ENCODE measurements at regions not wholly inside any gene's neighbourhood (a gene's known extent, or its start where the extent isn't known, plus 50 kb on each side); places are given as distances from the start of the nearest gene placed in this dataset.

DNA sequence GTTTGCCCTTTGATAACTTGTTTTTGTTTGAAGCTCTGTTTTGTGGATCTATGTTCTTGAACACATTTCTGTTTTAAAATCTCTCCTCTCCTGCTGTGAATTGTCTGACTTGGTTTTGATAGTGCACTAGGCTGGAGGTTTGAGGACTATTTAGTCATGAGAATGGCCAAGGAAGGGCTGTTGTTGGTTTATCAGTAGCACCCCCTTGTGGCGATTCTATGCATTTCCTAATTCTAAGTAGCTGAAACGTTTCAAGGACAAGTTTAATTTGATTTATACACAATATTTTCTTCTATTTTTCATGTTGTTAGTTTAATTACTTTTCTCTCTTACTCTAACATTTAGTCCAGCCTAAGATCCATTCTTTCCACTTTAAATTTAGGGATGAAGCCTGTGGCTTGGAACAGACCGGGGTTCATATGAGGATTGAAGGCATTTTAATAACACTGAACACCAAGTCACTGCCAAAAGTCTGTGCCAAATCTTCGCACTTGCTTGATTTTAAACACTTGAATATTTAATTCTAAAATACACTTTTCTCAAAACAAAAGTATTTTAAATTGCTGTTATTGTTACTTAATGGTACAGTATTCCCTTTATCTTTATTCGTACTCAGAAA lies 166.0 kb downstream of the SOCS6 start:
- TF ChIP-seq, protein P1, sequence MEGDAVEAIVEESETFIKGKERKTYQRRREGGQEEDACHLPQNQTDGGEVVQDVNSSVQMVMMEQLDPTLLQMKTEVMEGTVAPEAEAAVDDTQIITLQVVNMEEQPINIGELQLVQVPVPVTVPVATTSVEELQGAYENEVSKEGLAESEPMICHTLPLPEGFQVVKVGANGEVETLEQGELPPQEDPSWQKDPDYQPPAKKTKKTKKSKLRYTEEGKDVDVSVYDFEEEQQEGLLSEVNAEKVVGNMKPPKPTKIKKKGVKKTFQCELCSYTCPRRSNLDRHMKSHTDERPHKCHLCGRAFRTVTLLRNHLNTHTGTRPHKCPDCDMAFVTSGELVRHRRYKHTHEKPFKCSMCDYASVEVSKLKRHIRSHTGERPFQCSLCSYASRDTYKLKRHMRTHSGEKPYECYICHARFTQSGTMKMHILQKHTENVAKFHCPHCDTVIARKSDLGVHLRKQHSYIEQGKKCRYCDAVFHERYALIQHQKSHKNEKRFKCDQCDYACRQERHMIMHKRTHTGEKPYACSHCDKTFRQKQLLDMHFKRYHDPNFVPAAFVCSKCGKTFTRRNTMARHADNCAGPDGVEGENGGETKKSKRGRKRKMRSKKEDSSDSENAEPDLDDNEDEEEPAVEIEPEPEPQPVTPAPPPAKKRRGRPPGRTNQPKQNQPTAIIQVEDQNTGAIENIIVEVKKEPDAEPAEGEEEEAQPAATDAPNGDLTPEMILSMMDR (IDR thresholded peaks at IDR 0.05): peak; percentile 60 to 72
- intact Hi-C loops (cut with DNase I; ENCODE audit: low total_unique reads): loop anchor here (5.0 kb wide), 1 partner anchor 263 kb away; no protein-coding TSS in a partner anchor
- Histone ChIP-seq H3K27me3 (peaks cover 0 to 23% of the 10 kb centered on the region in 2 donors), H3K4me1 (peaks cover 0 to 2% (median 0%) of the 10 kb centered on the region in 4 donors), H3K36me3 (no peaks in the 10 kb centered on the region), H3K27ac (no peak overlapping the region), H3K4me3 (no peak overlapping the region), H3K9me3 (no peaks in the 10 kb centered on the region)
- DNase-seq: no peak

DNA sequence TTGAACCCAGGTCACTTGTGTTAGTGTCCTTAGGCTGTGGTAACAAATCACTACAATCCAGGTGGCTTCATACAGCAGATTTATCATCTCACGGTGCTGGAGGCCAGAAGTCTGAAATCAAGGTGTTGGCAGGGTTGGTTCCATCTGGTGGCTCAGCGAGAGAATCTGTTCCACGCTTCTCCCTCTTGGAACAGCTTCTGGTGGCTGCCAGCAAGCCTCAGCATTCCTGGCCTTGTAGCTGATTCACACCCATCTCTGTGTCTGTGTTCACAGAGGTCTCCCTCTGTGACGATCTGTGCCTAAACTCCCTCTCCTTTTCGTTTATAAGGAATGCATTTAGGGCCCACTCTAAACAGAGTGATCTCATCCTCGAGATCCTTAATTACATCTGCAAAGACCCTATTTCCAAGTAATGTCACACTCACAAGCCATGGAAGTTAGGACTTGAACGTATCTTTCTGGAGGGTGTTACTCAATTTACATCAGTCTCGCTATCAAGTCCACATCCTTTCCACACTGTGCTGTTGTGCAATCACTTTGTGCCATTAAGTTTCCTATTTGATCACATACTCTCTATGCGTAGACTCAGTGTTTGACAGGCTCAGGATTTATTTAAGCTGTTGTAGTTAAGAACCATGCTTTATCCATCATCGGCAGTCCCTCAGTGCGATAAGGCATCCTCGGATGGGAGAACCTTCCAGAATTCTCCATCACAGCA lies 164.4 kb downstream of the SOCS6 start:
- H3K9me3 ChIP-seq: no peaks in the 10 kb centered on the region
- TF ChIP-seq, protein P1 (IDR thresholded peaks at IDR 0.05): no peak
- no peak overlapping the region for H3K4me3 ChIP-seq
- no peak for DNase-seq
- peaks cover 0 to 2% (median 0%) of the 10 kb centered on the region in 4 donors for H3K4me1 ChIP-seq
- H3K27ac ChIP-seq: no peak overlapping the region
- no peaks in the 10 kb centered on the region for H3K36me3 ChIP-seq
- intact Hi-C loops (cut with DNase I; ENCODE audit: low total_unique reads): loop anchor here (5.0 kb wide), 1 partner anchor 261 kb away; no protein-coding TSS in a partner anchor
- peaks cover 0 to 14% of the 10 kb centered on the region in 2 donors for H3K27me3 ChIP-seq

DNA sequence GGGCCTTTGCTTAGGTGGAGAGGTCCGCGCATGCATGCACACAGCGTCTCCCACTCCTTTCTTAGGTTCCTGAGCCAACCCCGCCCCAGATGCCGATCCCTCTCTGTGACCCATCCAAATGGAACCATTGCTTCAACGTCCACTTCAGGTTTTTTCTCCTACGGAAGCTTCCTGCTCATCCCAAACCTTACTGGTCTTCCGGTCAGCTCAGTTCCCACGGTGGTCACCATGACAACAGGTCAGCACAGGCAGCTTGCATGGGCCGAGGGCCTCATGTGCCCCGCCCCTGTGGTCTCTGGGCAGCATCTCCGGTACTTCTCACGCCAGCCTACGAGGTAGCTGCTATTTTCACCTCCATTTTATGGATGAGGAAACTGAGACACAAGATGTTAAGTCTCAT lies 163.7 kb downstream of the SOCS6 start:
- Histone ChIP-seq H3K27ac (no peak overlapping the region), H3K4me1 (peaks cover 0 to 2% (median 0%) of the 10 kb centered on the region in 4 donors), H3K36me3 (no peaks in the 10 kb centered on the region), H3K9me3 (no peaks in the 10 kb centered on the region), H3K27me3 (peaks cover 0 to 10% of the 10 kb centered on the region in 2 donors), H3K4me3 (no peak overlapping the region)
- DNase-seq: no peak
- TF ChIP-seq, protein P1 (IDR thresholded peaks at IDR 0.05): no peak
- intact Hi-C loops (cut with DNase I; ENCODE audit: low total_unique reads): loop anchor here (5.0 kb wide), 1 partner anchor 260 kb away; no protein-coding TSS in a partner anchor

DNA sequence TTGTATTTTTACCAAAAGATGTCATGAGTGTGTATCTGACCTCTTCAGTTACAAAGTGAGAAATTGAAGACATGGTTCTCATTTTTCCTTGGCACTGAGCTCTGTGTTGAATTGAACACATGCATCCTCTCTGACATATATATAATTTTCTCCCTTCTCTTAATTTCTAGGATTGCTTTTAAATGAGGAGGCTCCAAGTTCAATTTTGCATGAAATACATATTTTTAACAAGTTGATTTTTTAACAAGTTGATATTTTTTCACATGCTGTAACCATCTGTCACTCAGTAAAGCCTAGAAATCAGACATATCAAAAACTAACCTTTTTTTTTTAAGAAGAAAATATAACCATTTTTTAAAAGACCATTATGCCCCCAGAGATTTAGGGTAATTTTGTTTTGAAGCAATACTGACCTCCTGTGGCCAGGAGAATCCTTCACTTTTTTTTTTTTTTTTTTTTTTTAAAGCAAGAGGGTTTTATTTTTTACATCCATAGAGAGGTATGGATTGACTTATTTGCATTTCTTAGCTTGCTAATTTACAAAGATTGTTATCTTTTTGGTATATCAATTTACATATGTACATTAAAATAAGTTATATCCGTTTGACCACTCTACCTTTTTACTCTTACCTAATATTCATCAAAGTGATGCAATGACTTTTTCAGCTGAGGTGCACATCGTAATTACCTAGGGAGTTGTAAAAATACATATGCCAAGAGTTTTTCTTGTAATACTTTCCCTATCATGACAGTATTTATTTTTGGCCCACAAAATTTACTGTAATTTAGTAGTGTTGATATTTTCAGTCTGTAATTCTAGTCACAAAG lies 161.8 kb downstream of the SOCS6 start:
- H3K4me3 ChIP-seq: no peak overlapping the region
- no peak overlapping the region for H3K27ac ChIP-seq
- no peak for DNase-seq
- H3K36me3 ChIP-seq: no peaks in the 10 kb centered on the region
- TF ChIP-seq, protein P1 (IDR thresholded peaks at IDR 0.05): no peak
- peaks cover 0 to 2% (median 0%) of the 10 kb centered on the region in 4 donors for H3K4me1 ChIP-seq
- no peaks in the 10 kb centered on the region for H3K9me3 ChIP-seq
- peaks cover 0 to 5% of the 10 kb centered on the region in 2 donors for H3K27me3 ChIP-seq
- intact Hi-C loops (cut with DNase I; ENCODE audit: low total_unique reads): loop anchor here (5.0 kb wide), 1 partner anchor 258 kb away; no protein-coding TSS in a partner anchor

DNA sequence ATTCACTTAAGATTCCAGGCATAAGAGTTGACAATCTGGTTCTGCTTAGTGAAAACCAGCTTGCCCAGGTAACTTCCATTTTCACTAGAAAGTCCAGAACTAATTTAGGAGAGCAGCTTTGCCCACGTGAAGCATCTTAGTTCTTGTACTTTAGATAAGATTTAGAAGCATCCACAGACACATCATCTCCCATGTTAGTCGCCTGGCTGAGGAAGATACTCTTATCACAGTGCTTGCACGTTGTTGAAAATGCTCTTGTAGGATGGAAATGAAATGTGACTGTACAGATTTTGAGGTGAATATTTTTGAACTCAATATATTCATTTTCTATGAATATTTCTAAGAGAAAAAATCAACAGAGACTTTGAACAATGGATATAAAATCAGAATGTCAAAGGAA lies 159.7 kb downstream of the SOCS6 start:
- Histone ChIP-seq H3K9me3 (peaks cover 0 to 5% (median 2%) of the 10 kb centered on the region in 3 donors), H3K27ac (no peak overlapping the region), H3K27me3 (peaks cover 0 to 5% of the 10 kb centered on the region in 2 donors), H3K36me3 (no peaks in the 10 kb centered on the region), H3K4me3 (no peak overlapping the region), H3K4me1 (no peaks in the 10 kb centered on the region)
- DNase-seq: no peak
- TF ChIP-seq, protein P1 (IDR thresholded peaks at IDR 0.05): no peak
- intact Hi-C loops (cut with DNase I; ENCODE audit: low total_unique reads): no loop called here

All from tibial artery (tissue), 4 donors.